ENCODE measurements at regions not wholly inside any gene's neighbourhood (a gene's known extent, or its start where the extent isn't known, plus 50 kb on each side); places are given as distances from the start of the nearest gene placed in this dataset.

DNA sequence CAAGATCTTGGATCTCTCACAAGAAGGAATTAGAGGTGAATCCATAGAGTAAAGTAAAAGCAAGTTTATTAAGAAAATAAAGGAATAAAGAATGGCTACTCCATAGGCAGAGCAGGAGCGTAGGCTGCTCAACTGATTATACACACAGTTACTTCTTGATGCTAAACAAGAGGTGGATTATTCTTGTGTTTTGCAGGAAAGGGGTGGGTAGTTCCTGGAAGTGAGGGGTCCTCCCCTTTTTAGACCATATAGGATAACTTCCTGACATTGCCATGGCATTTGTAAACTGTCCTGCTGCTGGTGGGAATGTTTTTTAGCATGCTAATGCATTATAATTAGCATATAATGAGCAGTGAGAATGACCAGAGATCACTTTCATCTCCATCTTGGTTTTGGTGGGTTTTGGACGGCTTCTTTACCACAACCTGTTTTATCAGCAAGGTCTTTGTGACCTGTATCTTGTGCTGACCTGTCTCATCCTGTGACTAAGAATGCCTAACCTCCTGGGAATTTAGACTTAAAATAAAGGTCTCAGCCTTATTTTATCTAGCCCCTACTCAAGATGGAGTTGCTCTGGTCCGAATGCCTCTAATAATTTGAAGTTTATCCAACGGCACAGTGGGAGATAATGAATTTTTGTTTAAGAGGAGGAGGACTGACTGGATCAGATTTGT, 165.7 kb upstream of the DMRT1 start:
- no peaks in the 10 kb centered on the region for H3K79me2 ChIP-seq (ENCODE audit: control insufficient read depth, insufficient read depth, low read length)
- H3K4me3 ChIP-seq (replicated peaks in 1 of 4; ENCODE audit: control extremely low read depth in 1 of 4, insufficient read depth in 1 of 4, low read depth in 3 of 4, low read length in 4 of 4), result no peak overlapping the region
- no peaks in the 10 kb centered on the region for H3K36me3 ChIP-seq (ENCODE audit: control insufficient read depth, insufficient read depth, low read length)
- no peak overlapping the region for H3K27ac ChIP-seq (ENCODE audit: insufficient read depth, low read length)
- TF ChIP-seq, protein P1, sequence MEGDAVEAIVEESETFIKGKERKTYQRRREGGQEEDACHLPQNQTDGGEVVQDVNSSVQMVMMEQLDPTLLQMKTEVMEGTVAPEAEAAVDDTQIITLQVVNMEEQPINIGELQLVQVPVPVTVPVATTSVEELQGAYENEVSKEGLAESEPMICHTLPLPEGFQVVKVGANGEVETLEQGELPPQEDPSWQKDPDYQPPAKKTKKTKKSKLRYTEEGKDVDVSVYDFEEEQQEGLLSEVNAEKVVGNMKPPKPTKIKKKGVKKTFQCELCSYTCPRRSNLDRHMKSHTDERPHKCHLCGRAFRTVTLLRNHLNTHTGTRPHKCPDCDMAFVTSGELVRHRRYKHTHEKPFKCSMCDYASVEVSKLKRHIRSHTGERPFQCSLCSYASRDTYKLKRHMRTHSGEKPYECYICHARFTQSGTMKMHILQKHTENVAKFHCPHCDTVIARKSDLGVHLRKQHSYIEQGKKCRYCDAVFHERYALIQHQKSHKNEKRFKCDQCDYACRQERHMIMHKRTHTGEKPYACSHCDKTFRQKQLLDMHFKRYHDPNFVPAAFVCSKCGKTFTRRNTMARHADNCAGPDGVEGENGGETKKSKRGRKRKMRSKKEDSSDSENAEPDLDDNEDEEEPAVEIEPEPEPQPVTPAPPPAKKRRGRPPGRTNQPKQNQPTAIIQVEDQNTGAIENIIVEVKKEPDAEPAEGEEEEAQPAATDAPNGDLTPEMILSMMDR (conservative IDR thresholded peaks at IDR 0.05 in 1 of 2, IDR thresholded peaks at IDR 0.05 in 1 of 2; ENCODE audit: low read depth in 1 of 2, low read length in 2 of 2), result no peak
- no peak for TF ChIP-seq EZH2 (IDR thresholded peaks at IDR 0.05; ENCODE audit: low read length, missing control alignments)
- DNase-seq (ENCODE audit: low read depth in 2 of 2), result no peak
- no peaks in the 10 kb centered on the region for H3K9me3 ChIP-seq (ENCODE audit: control insufficient read depth, insufficient read depth, low read depth, low read length)
- H3K4me2 ChIP-seq (ENCODE audit: extremely low read depth, insufficient read depth, low read length), result no peak overlapping the region
- no peaks in the 10 kb centered on the region for H3K27me3 ChIP-seq (ENCODE audit: control insufficient read depth, insufficient read depth, low read length)
- no peak overlapping the region for H2AFZ ChIP-seq (ENCODE audit: low read length)
- H3K4me1 ChIP-seq (ENCODE audit: control insufficient read depth, extremely low read depth, insufficient read depth, low read length), result no peaks in the 10 kb centered on the region
- H4K20me1 ChIP-seq (ENCODE audit: control insufficient read depth, extremely low read depth, insufficient read depth, low read length), result no peaks in the 10 kb centered on the region
- no peak overlapping the region for H3K9ac ChIP-seq (ENCODE audit: insufficient read depth, low read length)

DNA sequence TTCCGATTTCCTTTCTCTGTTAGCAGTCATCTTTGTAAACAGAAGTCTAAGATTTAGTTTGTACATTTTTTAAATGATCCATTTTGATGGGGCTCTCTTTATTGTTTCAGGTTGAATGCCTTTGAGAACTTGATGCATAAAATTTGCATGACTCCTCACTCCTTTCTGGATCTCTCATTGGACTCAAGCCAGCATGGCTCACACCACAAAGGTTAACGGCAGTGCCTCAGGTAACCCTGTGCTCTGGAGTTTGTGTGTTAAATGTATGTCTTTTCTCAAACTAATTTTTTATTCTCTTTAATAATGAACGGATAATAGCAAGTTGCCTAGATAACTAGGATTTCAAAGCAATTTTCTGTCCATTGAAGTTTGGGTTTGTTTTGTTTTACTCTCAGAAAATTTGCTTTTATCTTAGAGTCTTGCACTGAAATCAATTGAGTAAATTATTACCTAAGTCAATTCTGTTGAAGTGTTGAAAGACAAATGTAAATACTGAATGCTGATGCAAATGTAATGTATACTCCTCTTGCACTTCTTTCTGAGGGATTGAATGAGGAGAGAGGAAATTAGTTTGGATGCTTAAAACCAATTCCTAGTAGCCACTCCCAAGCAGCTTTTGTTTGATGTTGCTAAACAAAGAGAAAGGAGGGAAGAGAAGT, 164.6 kb upstream of the DMRT1 start:
- H3K4me3 ChIP-seq (replicated peaks in 1 of 4; ENCODE audit: control extremely low read depth in 1 of 4, insufficient read depth in 1 of 4, low read depth in 3 of 4, low read length in 4 of 4), result peak overlapping the region; percentile 3 to 59 (median 31)
- H3K27ac ChIP-seq (ENCODE audit: insufficient read depth, low read length), result peak overlapping the region; percentile 2
- peak overlapping the region; percentile 86 for H2AFZ ChIP-seq (ENCODE audit: low read length)
- H3K36me3 ChIP-seq (ENCODE audit: control insufficient read depth, insufficient read depth, low read length), result no peaks in the 10 kb centered on the region
- no peaks in the 10 kb centered on the region for H4K20me1 ChIP-seq (ENCODE audit: control insufficient read depth, extremely low read depth, insufficient read depth, low read length)
- H3K4me1 ChIP-seq (ENCODE audit: control insufficient read depth, extremely low read depth, insufficient read depth, low read length), result no peaks in the 10 kb centered on the region
- no peak for TF ChIP-seq EZH2 (IDR thresholded peaks at IDR 0.05; ENCODE audit: low read length, missing control alignments)
- TF ChIP-seq, protein P1 (conservative IDR thresholded peaks at IDR 0.05 in 1 of 2, IDR thresholded peaks at IDR 0.05 in 1 of 2; ENCODE audit: low read depth in 1 of 2, low read length in 2 of 2), result no peak
- peak in 1 of 2 donors; percentile 45 for DNase-seq (ENCODE audit: low read depth in 2 of 2)
- no peaks in the 10 kb centered on the region for H3K79me2 ChIP-seq (ENCODE audit: control insufficient read depth, insufficient read depth, low read length)
- H3K4me2 ChIP-seq (ENCODE audit: extremely low read depth, insufficient read depth, low read length), result peak overlapping the region; percentile 76
- no peaks in the 10 kb centered on the region for H3K27me3 ChIP-seq (ENCODE audit: control insufficient read depth, insufficient read depth, low read length)
- no peaks in the 10 kb centered on the region for H3K9me3 ChIP-seq (ENCODE audit: control insufficient read depth, insufficient read depth, low read depth, low read length)
- no peak overlapping the region for H3K9ac ChIP-seq (ENCODE audit: insufficient read depth, low read length)

DNA sequence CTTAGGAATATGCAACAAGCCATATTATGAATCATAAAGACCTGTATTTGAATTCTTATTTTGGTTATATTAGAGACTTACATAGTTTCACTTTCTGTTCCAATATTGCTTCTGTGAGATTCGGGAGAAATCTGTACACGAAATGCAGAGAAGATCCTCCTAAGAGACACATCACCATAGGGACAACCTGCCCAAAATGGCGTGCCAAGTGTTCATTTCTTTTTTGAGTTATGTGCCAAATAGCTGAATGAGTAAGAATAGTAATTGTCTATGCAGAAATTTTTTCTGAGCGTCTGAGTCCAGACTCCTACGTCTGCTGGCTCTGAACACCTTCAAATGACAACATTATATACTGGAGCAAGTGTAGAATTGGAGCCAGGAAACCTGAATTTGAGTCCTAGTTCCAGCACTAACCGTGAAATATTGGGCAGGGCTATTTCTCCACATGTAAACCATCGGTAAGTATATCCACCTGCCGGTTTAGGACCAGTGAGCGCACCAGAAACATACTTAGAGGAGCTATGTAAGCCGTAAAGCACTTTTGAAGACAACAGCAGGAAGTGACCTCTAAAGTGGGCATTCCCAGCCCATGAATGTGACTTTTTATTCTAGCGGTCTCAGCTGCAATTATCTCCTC, 163.9 kb upstream of the DMRT1 start:
- Histone ChIP-seq H3K79me2 (ENCODE audit: control insufficient read depth, insufficient read depth, low read length) (no peaks in the 10 kb centered on the region), H3K9me3 (ENCODE audit: control insufficient read depth, insufficient read depth, low read depth, low read length) (no peaks in the 10 kb centered on the region), H3K36me3 (ENCODE audit: control insufficient read depth, insufficient read depth, low read length) (no peaks in the 10 kb centered on the region), H2AFZ (ENCODE audit: low read length) (peak overlapping the region; percentile 86), H3K4me3 (replicated peaks in 1 of 4; ENCODE audit: control extremely low read depth in 1 of 4, insufficient read depth in 1 of 4, low read depth in 3 of 4, low read length in 4 of 4) (peak overlapping the region; percentile 3 to 59 (median 31)), H3K27me3 (ENCODE audit: control insufficient read depth, insufficient read depth, low read length) (no peaks in the 10 kb centered on the region), H3K27ac (ENCODE audit: insufficient read depth, low read length) (peak overlapping the region; percentile 45), H4K20me1 (ENCODE audit: control insufficient read depth, extremely low read depth, insufficient read depth, low read length) (no peaks in the 10 kb centered on the region), H3K4me2 (ENCODE audit: extremely low read depth, insufficient read depth, low read length) (peak overlapping the region; percentile 76), H3K9ac (ENCODE audit: insufficient read depth, low read length) (no peak overlapping the region), H3K4me1 (ENCODE audit: control insufficient read depth, extremely low read depth, insufficient read depth, low read length) (no peaks in the 10 kb centered on the region)
- TF ChIP-seq, protein P1 (conservative IDR thresholded peaks at IDR 0.05 in 1 of 2, IDR thresholded peaks at IDR 0.05 in 1 of 2; ENCODE audit: low read depth in 1 of 2, low read length in 2 of 2), result no peak
- TF ChIP-seq EZH2 (IDR thresholded peaks at IDR 0.05; ENCODE audit: low read length, missing control alignments), result no peak
- DNase-seq (ENCODE audit: low read depth in 2 of 2), result peak; percentile 27 to 65

Measured in fibroblast of lung (primary cell).